Fibroblast of skin of right biceps (primary cell): ENCODE measurements at regions not wholly inside any gene's neighbourhood (a gene's known extent, or its start where the extent isn't known, plus 50 kb on each side); places are given as distances from the start of the nearest gene placed in this dataset.

ENCODE experiments used
- DNase-seq: peaks from one replicate; pipeline ENCODE4 v3.0.0-alpha.2; 2013

GRCh38 chr1:4509206-4509605 is 145.2 kb upstream of the AJAP1 start:
- no peak for DNase-seq

DNA sequence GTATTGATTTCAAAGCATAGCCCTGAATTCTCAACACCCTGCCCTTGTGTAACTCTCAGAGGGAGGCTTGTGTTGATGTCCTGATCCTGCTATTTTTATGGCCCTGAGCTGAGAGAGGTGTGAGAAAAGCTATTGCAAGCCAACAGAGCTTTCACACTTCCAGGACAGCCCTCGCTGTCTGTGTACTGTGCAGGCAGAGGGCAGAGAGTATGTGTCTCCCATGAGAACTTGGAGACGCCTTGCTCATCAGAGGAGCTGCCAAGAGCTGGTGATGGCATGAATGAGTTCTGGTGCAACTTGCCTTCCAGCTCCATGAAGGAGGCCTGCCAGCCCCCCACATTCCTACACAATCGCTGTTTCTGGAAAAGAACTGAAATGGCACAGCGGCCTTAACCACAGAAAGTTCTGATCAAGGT is 144.1 kb upstream of the AJAP1 start:
- DNase-seq: no peak

GRCh38 chr1:4511374-4511773 is 143.0 kb upstream of the AJAP1 start:
- DNase-seq: no peak

GRCh38 chr1:4512636-4513035 is 141.8 kb upstream of the AJAP1 start:
- no peak for DNase-seq

DNA sequence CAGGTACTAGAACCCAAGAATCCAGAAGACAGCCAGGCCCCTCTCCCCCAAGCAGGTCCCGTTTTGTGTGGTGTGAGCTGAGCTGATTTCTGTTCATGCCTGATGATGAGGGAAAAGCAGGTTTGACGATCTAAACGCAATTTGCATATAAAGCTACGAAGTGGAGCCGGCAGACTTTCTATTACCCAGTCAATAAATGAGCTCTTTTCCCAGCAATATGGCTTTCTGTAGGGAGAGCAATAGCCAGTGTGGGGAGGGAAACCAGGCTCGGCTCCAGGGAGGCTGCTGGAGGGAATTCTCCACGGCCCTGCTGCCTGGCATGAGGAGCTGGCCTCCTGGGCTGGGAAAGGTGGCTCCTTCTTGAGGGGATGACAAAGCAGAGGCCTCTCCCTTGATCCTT is 140.7 kb upstream of the AJAP1 start:
- DNase-seq: no peak

DNA sequence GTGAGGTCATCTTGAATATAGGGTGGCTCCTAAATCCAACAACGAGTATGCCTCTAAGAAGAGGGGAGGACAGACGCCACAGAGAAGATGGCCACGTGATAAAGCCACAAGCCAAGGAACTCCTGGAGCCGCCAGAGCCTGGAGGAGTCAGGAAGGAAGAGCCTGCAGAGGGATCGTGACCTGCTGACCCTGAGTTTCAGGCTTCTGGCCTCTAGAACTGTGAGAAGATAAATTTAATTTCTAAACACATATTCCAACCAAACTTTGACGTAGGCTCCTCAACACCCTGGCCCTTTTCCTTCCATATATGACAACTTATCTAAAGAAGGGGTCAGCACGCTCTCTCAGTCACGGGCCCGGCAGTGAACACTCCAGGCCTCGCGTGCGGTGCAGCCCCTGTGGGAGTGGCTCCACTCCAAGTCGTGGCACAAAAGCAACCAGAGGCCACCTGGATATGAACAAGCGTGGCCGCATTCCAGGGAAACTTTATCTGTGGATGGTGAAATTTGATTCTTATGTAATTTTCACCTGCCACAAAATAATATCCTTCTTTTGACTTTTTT is 138.6 kb upstream of the AJAP1 start:
- DNase-seq: no peak

GRCh38 chr1:4516596-4516995 is 137.8 kb upstream of the AJAP1 start:
- no peak for DNase-seq

DNA sequence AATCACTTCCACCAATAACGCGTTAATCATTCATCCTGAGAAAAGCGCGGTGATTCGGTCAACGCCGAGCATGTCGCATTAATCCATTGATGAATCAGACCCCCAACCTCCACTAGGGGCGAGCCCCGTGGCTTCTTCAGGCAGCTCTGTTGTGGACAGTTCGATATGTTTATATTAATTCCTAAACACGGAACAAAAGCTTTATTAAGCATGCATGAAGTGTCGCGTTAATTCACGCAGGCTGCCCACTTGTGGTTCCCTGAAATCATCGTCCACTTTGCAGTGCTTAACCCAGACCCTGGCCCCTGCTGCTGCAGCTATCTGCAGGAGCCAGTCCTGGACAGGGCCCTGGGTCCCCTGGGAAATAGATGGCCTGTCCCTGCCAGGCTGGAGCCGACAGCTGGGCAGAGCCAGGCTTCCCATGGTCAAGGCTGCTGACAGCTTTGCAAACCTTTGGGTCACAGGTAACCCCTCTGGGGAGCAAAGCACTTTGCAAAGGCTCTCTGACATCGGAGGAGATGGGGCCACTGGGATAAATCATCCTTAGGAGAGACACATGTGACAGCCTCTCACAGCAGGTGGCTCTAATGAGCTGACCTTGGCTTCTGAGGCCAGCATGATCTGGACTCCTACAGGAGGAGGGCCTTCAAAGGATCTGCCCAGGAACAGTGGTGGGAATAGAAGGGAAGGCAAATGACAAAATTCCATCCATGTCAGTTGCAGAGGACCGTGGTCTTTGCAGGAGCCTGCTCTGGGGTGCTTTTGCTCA is 137.0 kb upstream of the AJAP1 start:
- DNase-seq: no peak

DNA sequence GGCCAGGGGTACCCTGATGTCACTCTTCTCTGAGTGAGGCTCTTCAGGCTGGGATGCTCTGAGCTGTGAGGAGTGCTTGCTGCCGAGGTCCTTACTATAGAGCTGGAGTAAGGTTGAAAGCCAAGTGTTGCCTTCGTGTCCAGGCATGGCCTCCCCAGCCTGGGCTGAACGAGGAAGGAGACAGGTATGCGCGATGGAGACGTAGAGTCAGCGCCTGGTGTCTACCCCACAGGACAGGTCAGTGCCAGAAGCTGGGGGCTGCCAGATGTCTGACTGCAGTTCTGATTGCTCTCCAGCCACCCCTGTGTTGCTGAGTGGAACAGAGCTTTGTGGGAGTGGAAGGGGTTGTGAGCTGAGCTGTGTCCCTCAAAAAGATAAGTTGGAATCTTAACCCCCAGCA is 135.8 kb upstream of the AJAP1 start:
- no peak for DNase-seq

DNA sequence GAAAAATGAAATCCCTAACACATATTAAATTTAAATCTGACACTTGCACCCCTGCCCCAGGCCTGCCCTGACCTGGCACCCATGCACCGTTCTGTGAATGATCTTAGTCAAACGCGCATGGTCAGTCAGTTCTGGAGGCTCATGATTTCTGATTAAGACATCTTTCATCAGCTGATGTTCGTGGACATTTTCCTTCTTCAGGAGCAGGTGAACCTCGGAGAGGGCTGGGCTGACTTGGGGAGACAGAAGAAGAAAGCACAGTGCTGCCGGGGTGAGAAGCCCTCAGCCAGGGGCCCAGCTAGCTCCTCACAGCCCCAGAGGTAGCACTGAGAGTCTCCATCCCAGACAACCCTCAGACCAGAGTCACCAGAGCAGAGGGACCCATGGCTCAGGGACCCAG is 134.5 kb upstream of the AJAP1 start:
- DNase-seq: no peak

DNA sequence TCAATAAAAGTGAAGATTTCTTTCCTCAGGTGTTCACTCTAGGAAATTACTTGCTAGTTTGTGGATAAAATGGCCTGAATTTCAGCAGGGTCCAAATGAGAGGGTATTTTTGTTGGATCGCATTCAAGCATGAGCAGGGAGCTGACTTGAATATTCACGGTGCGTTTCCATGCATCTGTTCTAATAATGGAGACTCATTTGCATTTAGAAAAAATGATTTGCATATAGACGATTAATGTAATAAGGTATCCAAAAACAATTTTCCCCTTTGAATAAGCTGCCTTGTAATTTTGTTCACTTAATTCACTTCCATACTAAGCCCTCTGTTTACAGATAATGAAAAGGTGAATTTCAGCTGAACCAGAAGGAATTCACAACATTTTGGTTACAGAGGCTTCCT is 130.9 kb upstream of the AJAP1 start:
- DNase-seq: no peak

DNA sequence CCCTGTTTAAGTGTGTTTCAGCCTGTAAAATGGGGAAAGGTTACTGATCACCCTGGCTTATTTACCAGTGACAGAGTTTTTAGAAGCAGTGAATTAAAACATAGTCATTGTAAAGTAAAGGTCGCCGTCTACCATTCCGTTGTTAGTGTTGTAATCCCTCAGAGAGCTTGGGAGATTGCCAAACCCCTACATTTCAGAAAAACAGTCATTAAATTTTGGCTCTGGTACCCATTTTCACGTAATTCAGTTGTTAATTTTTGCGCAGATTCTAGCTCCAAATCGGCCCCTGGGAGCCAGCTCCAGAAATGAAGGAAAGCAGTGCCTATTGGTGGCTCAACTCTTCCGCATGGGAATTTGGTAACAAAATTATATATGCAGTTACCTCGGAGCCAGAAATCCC is 127.7 kb upstream of the AJAP1 start:
- no peak for DNase-seq

DNA sequence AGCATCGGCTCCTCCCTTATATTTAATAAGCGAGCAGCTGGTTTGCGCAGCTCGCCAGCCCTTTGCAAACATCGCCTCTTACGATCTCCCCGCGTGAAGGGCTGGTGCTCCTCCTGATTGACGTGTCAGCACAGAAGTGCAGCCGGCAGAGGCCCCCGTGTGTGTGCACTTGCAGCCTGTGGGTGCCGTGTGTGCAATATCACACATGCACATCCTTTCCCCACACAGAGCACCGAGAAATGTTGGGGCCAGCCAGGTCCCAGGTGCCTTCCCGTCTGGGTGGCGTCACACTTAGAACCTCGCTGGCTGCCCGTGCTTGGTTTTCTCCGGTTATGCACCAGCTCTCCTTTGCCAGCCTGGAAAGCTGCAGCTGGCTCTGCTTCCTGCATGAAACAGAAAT is 126.6 kb upstream of the AJAP1 start:
- DNase-seq: no peak

DNA sequence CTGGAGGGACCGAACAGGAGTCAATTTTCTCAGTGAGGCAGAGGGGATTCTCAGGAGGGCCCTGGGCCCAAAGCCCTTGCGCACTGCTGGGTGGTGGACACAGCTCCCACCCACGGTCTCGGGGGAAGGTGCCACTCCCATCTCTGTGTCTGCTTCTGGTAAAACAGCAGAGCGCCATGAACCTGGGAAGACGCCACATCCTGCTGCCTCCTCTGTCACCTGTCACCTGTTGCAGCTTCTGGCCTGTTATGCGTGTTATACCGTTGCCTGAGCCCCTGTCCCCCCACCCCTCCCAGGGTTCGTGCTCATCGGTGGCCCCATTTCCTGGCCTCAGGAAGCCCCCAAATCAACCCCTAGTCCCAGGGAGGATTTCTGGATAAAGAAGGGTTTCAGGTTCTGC is 125.8 kb upstream of the AJAP1 start:
- no peak for DNase-seq

DNA sequence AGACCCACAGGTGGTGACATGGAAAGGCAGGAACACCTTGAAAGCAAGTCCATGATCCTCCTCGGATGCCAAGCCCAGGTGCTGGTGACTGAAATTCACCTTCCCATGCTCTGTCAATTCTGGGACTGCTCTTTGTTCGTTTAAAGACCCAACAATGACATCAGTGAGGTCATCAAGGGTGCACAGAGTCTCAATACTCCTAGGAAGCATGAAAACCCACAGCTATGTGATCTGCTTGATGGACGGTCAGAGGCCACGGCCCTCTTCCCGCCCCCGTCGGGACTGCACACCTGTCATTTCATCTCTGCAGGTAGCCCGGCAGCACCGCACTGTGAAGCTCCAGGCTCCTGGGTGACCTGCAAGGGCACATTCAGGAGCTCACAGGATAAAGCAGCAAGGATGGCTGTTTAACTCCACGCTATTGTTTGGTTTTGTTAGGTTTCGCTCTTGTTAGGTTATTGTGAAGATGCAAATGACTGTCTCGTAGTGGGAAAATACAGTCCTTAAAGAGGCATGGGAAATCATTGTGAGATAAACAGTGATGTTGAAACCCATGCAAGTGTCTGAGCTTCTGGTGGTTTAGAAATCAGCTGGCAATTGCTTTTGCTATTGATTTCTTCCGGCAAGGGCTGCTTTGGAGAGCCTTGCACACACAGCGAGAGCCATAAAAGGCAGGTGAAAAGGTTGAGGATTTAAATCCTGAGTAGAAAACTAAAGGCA is 124.8 kb upstream of the AJAP1 start:
- no peak for DNase-seq

- no peak for DNase-seq
Observed at GRCh38 chr1:4530166-4530785, 124.1 kb upstream of the AJAP1 start.

- DNase-seq: no peak
Observed at GRCh38 chr1:4531842-4532241, 122.6 kb upstream of the AJAP1 start.

DNA sequence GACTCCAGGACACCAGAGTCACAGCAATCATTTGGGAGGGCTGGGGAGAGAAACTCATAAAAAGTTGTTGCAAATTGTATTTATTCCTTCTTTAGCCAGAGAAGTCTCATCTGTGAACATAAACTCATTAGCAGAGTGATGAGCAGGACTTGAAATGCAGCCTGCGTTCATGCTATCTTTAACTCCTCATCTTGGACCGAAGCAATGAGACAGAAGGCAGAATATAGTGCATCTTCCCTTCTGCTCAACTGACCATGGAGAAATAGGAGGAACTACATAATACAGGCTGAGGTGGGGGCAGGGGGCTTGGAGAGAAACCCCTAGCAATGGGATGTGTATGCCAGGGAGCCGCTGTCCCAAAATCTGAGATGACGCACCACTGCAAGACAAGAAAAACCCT is 121.8 kb upstream of the AJAP1 start:
- DNase-seq: no peak

DNA sequence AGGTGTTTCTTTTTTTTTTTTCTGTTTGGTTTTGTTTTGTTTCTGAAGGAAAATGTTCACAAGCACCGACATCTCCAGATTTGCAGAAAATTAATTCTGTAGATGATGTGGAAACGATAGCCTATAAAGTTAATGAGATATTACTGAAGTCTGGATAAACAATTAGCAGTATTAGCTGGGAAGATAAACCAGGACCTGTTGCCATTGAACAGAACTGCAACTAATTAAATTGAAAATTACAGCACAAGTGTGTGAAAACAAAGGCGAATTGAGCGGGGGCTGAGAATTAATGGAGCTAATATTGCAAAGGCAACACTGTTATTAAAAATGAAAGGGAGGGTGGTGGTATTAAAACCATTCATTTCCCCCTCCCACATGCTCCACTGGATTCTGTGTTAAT is 107.5 kb upstream of the AJAP1 start:
- no peak for DNase-seq

DNA sequence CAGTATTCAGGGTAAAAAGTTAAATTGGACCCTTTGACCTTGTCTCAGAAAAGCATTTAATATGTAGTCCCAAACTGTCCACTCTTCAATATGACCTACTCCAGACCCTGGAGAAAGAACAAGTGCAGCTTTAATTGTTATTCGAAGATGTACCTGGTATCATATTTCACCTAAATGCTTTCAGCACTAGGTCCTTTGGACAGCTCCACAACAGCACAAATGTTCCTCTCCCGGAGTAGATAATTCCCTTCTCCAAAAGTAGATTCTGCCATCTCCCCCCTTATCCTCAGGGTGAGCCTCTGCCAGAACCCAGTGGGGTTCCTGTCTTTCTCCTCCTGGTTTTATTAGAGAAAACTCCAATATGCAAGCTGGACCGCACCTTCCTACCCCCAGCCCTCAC is 104.5 kb upstream of the AJAP1 start:
- DNase-seq: no peak

GRCh38 chr1:4550941-4551340 is 103.5 kb upstream of the AJAP1 start:
- no peak for DNase-seq

DNA sequence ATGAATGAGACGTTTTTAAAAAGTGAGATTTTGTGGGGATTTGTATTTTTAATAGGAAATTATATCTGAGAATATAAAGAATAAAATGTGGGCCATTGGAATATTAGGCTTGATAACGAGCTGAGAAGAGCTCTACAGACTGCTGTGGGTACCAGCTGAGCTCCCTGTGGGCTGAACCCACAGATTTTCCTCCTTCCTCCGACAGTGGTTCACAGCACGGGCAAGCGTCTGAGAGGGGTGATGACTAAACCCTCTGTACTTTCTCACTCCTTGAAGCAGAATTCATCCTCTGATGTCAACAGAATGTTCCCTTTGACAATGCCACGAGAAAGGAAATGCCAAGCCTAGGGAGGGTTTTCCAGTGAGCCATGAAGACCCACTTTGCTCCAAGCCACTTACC is 102.7 kb upstream of the AJAP1 start:
- no peak for DNase-seq

DNA sequence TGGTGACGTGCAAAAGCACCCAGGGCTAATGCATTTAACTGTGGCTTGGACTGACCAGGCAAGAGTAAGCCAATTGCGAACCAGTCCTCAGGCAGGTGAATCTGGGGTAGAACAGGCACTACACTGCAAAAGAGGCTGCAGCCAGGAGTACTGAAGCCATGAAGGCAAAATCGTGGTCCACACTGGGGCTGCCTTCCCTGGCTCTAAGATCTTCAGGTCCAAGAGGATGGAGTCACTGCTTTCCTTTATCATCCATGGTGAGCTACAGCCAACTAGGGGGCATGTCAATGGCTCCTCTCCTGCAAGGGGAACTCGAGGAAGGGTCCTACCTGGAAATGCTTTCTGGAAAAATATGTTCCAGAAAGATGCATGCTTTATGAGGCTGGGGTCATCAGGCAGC is 100.6 kb upstream of the AJAP1 start:
- no peak for DNase-seq

GRCh38 chr1:4554271-4554865 is 100.0 kb upstream of the AJAP1 start:
- DNase-seq: no peak
